NCI-H345 (cell line): ENCODE measurements at regions not wholly inside any gene's neighbourhood (a gene's known extent, or its start where the extent isn't known, plus 50 kb on each side); places are given as distances from the start of the nearest gene placed in this dataset.
A peak's percentile ranks its signal among the peaks of the same experiment; 100 is the strongest.
"Not testable (repeated sequence)": the region's sequence is repeated elsewhere in the genome, so short reads cannot be mapped to it uniquely, and the experiment has no call there.

Source experiments
- DNase-seq: peaks from one replicate; lab custom pipeline; 2025; lab: John Stamatoyannopoulos, UW

- no peak for DNase-seq
These were observed 590.2 kb downstream of the NR2F1-AS1 start for GRCh38 chr5:92990771-92991170.

GRCh38 chr5:92981001-92981400 is 600.0 kb downstream of the NR2F1-AS1 start:
- no peak for DNase-seq

- no peak for DNase-seq
These were observed 600.5 kb downstream of the NR2F1-AS1 start for GRCh38 chr5:92980491-92980890.

GRCh38 chr5:92979716-92980115 is 601.3 kb downstream of the NR2F1-AS1 start:
- DNase-seq: no peak

- no peak for DNase-seq
These were observed 603.0 kb downstream of the NR2F1-AS1 start for GRCh38 chr5:92977846-92978540.

GRCh38 chr5:92976156-92976555 is 604.9 kb downstream of the NR2F1-AS1 start:
- DNase-seq: no peak

GRCh38 chr5:92969781-92970237 is 611.2 kb downstream of the NR2F1-AS1 start:
- DNase-seq: no peak

GRCh38 chr5:92969191-92969780 is 611.7 kb downstream of the NR2F1-AS1 start:
- no peak for DNase-seq

GRCh38 chr5:92963800-92964199 is 617.2 kb downstream of the NR2F1-AS1 start:
- DNase-seq: no peak

- DNase-seq: peak; percentile 94
These were observed 618.3 kb downstream of the NR2F1-AS1 start for GRCh38 chr5:92962752-92963151.

GRCh38 chr5:92956886-92957285 is 624.1 kb downstream of the NR2F1-AS1 start:
- DNase-seq: no peak

- DNase-seq: no peak
These were observed 628.8 kb downstream of the NR2F1-AS1 start for GRCh38 chr5:92952243-92952642.

- no peak for DNase-seq
These were observed 629.3 kb downstream of the NR2F1-AS1 start for GRCh38 chr5:92951746-92952145.

GRCh38 chr5:92946546-92946945 is 634.5 kb downstream of the NR2F1-AS1 start:
- DNase-seq: no peak

GRCh38 chr5:92945605-92946097 is 635.4 kb downstream of the NR2F1-AS1 start:
- no peak for DNase-seq

- no peak for DNase-seq
These were observed 636.0 kb downstream of the NR2F1-AS1 start for GRCh38 chr5:92944903-92945604.

- DNase-seq: no peak
These were observed 636.7 kb downstream of the NR2F1-AS1 start for GRCh38 chr5:92944337-92944736.

GRCh38 chr5:92942762-92943161 is 638.3 kb downstream of the NR2F1-AS1 start:
- DNase-seq: no peak

- DNase-seq: no peak
These were observed 639.2 kb downstream of the NR2F1-AS1 start for GRCh38 chr5:92941806-92942205.

- DNase-seq: no peak
These were observed 641.6 kb downstream of the NR2F1-AS1 start for GRCh38 chr5:92939428-92939827.

- not testable (repeated sequence) for DNase-seq
These were observed 643.6 kb downstream of the NR2F1-AS1 start for GRCh38 chr5:92937396-92937795.

GRCh38 chr5:92930057-92930456 is 651.0 kb downstream of the NR2F1-AS1 start:
- no peak for DNase-seq

- peak; percentile 51 for DNase-seq
These were observed 653.7 kb downstream of the NR2F1-AS1 start for GRCh38 chr5:92927291-92927778.
